Left ventricle myocardium superior (tissue), 1 donor: ENCODE measurements at regions not wholly inside any gene's neighbourhood (a gene's known extent, or its start where the extent isn't known, plus 50 kb on each side); places are given as distances from the start of the nearest gene placed in this dataset.

Experiments used
- ATAC-seq: fragments of 200-7000 bp; cut with Tn5 transposase; one replicate; pipeline ENCODE4 v1.9.1; 2020; ENCODE audit warnings: mild to moderate bottlenecking, moderate library complexity
- DNase-seq: peaks from one replicate; pipeline ENCODE4 v3.0.0-alpha.2; 2020
- intact Hi-C: fragments of 100-400 bp; cut with micrococcal nuclease; formaldehyde crosslinking; loops from one replicate; pipeline ENCODE4 v1.11.0; 2022
- donor health status: DM: no; HTN: yes; CAD: no; lungs with severe emphysema.

GRCh38 chr7:84701524-84702306 lies 485.1 kb downstream of the SEMA3D start:
- no peak for DNase-seq
- ATAC-seq: no peak
- intact Hi-C loops: no loop called here

GRCh38 chr7:84700563-84701370 lies 486.1 kb downstream of the SEMA3D start:
- ATAC-seq (no peak), DNase-seq (no peak)
- intact Hi-C loops: no loop called here

GRCh38 chr7:84697506-84697905 lies 489.4 kb downstream of the SEMA3D start:
- intact Hi-C loops: no loop called here
- DNase-seq (no peak), ATAC-seq (no peak)

GRCh38 chr7:84693483-84693882 lies 493.4 kb downstream of the SEMA3D start:
- DNase-seq (no peak), ATAC-seq (no peak)
- intact Hi-C loops: no loop called here

GRCh38 chr7:84688671-84689070 lies 494.1 kb upstream of the SEMA3A start:
- no peak for DNase-seq
- intact Hi-C loops: no loop called here

GRCh38 chr7:84686373-84686772 lies 491.8 kb upstream of the SEMA3A start:
- DNase-seq (no peak), ATAC-seq (no peak)
- intact Hi-C loops: no loop called here

More at GRCh38 chr7:84688671-84689070, 494.1 kb upstream of the SEMA3A start:
- no peak for ATAC-seq

GRCh38 chr7:84684836-84685480 lies 490.4 kb upstream of the SEMA3A start:
- DNase-seq (no peak), ATAC-seq (no peak)
- intact Hi-C loops: no loop called here

- no peak for ATAC-seq
- no peak for DNase-seq
- intact Hi-C loops: no loop called here
These were observed 488.0 kb upstream of the SEMA3A start for GRCh38 chr7:84682543-84682942.

GRCh38 chr7:84678841-84679240 lies 484.3 kb upstream of the SEMA3A start:
- ATAC-seq (no peak), DNase-seq (no peak)
- intact Hi-C loops: no loop called here

- ATAC-seq (no peak), DNase-seq (no peak)
- intact Hi-C loops: no loop called here
These were observed 482.6 kb upstream of the SEMA3A start for GRCh38 chr7:84677117-84677732.

GRCh38 chr7:84675633-84676034 lies 481.0 kb upstream of the SEMA3A start:
- intact Hi-C loops: no loop called here
- ATAC-seq (no peak), DNase-seq (no peak)

- intact Hi-C loops: no loop called here
- no peak for DNase-seq
- ATAC-seq: no peak
These were observed 479.8 kb upstream of the SEMA3A start for GRCh38 chr7:84674236-84674913.

- intact Hi-C loops: no loop called here
- no peak for DNase-seq
- ATAC-seq: no peak
These were observed 474.7 kb upstream of the SEMA3A start for GRCh38 chr7:84669177-84669732.

- ATAC-seq (no peak), DNase-seq (no peak)
- intact Hi-C loops: no loop called here
These were observed 473.5 kb upstream of the SEMA3A start for GRCh38 chr7:84668116-84668515.

- ATAC-seq: no peak
- intact Hi-C loops: no loop called here
- no peak for DNase-seq
These were observed 472.1 kb upstream of the SEMA3A start for GRCh38 chr7:84666651-84667050.

- ATAC-seq (no peak), DNase-seq (no peak)
- intact Hi-C loops: no loop called here
These were observed 470.8 kb upstream of the SEMA3A start for GRCh38 chr7:84665339-84665738.

- intact Hi-C loops: no loop called here
- ATAC-seq (no peak), DNase-seq (no peak)
These were observed 470.0 kb upstream of the SEMA3A start for GRCh38 chr7:84664626-84665025.

- ATAC-seq: no peak
- intact Hi-C loops: no loop called here
These were observed 468.6 kb upstream of the SEMA3A start for GRCh38 chr7:84663224-84663623.

GRCh38 chr7:84658286-84658685 lies 463.7 kb upstream of the SEMA3A start:
- no peak for ATAC-seq

More at GRCh38 chr7:84663224-84663623, 468.6 kb upstream of the SEMA3A start:
- DNase-seq: no peak

More at GRCh38 chr7:84658286-84658685, 463.7 kb upstream of the SEMA3A start:
- no peak for DNase-seq
- intact Hi-C loops: no loop called here
